GM23338 (cell line): ENCODE measurements at regions not wholly inside any gene's neighbourhood (a gene's known extent, or its start where the extent isn't known, plus 50 kb on each side); places are given as distances from the start of the nearest gene placed in this dataset.

Experiments used
- ATAC-seq: fragments of 200-7000 bp; cut with Tn5 transposase; 3 replicates; pipeline ENCODE4 v1.9.1; 2020
- DNase-seq: peaks from one replicate; pipeline ENCODE4 v3.0.0-alpha.2; 2015; ENCODE audit warnings: low spot score
- H2AFZ ChIP-seq: fragments of 200-600 bp; sonication (generic); 2 replicates; pipeline ENCODE4 v1.8.0; 2016; ENCODE audit warnings: antibody characterized with exemption, mild to moderate bottlenecking, moderate library complexity
- H3F3A ChIP-seq: fragments of 200-600 bp; sonication (generic); replicated peaks from 2 replicates; pipeline ENCODE4 v1.8.0; 2017; ENCODE audit warnings: antibody characterized with exemption, mixed run types, low read depth
- H3K27ac ChIP-seq: fragments of 200-600 bp; sonication (generic); 2 replicates; pipeline ENCODE4 v1.6.1; 2016; ENCODE audit warnings: low read depth
- H3K27me3 ChIP-seq: fragments of 200-600 bp; sonication (generic); 2 replicates; pipeline ENCODE4 v1.8.0; 2016; ENCODE audit warnings: mild to moderate bottlenecking, mixed run types, moderate library complexity; ENCODE audit not compliant: insufficient read depth
- H3K36me3 ChIP-seq: fragments of 200-600 bp; sonication (generic); 2 replicates; pipeline ENCODE4 v1.8.0; 2016; ENCODE audit warnings: mild to moderate bottlenecking; ENCODE audit not compliant: insufficient read depth
- H3K4me1 ChIP-seq: fragments of 200-600 bp; sonication (generic); 2 replicates; pipeline ENCODE4 v1.8.0; 2016; ENCODE audit warnings: mild to moderate bottlenecking, moderate library complexity; ENCODE audit not compliant: insufficient read depth
- H3K4me2 ChIP-seq: fragments of 200-600 bp; sonication (generic); 2 replicates; pipeline ENCODE4 v1.7.1; 2017; ENCODE audit warnings: mixed run types
- H3K4me3 ChIP-seq: fragments of 200-600 bp; sonication (generic); 2 replicates; pipeline ENCODE4 v1.6.1; 2016; ENCODE audit warnings: mixed run types
- H3K79me2 ChIP-seq: fragments of 200-600 bp; sonication (generic); replicated peaks from 2 replicates; pipeline ENCODE4 v1.8.0; 2017; ENCODE audit warnings: mild to moderate bottlenecking; ENCODE audit not compliant: insufficient read depth
- H3K9me2 ChIP-seq: fragments of 200-600 bp; sonication (generic); 2 replicates; pipeline ENCODE4 v1.8.0; 2017; ENCODE audit not compliant: insufficient read depth
- H4K20me1 ChIP-seq: fragments of 200-600 bp; sonication (generic); replicated peaks from 2 replicates; pipeline ENCODE4 v1.8.0; 2017; ENCODE audit warnings: mild to moderate bottlenecking; ENCODE audit not compliant: insufficient read depth
- H3K27ac Mint-ChIP-seq: 2 replicates; pipeline ENCODE4 v1.8.0; 2020; ENCODE audit warnings: inconsistent platforms, mild to moderate bottlenecking, moderate library complexity, mixed read lengths
- H3K27me3 Mint-ChIP-seq: 3 replicates; pipeline ENCODE4 v1.8.0; 2022; ENCODE audit warnings: low read depth, mild to moderate bottlenecking, moderate library complexity, mixed read lengths, inconsistent platforms; ENCODE audit not compliant: insufficient read depth, poor library complexity
- H3K36me3 Mint-ChIP-seq: 3 replicates; pipeline ENCODE4 v1.8.0; 2021; ENCODE audit warnings: low read depth, mild to moderate bottlenecking, inconsistent platforms, moderate library complexity, mixed read lengths
- H3K4me1 Mint-ChIP-seq: 3 replicates; pipeline ENCODE4 v1.8.0; 2020; ENCODE audit warnings: mild to moderate bottlenecking, inconsistent platforms, mixed read lengths
- H3K4me3 Mint-ChIP-seq: 3 replicates; pipeline ENCODE4 v1.8.0; 2021; ENCODE audit warnings: moderate library complexity, mild to moderate bottlenecking, inconsistent platforms, mixed read lengths
- H3K9me3 Mint-ChIP-seq: 3 replicates; pipeline ENCODE4 v1.8.0; 2020; ENCODE audit warnings: moderate library complexity, mild to moderate bottlenecking, inconsistent platforms, mixed read lengths
- CREB1 ChIP-seq: fragments of 250-450 bp; sonication (Bioruptor Pico); IDR thresholded peaks from 2 replicates; pipeline ENCODE4 v1.5.0; 2020; ENCODE audit warnings: low read depth, mild to moderate bottlenecking, moderate library complexity
- CTCF ChIP-seq, 2 experiments: fragments of 200-600 bp in 1 of 2; sonication (generic) in 1 of 2; conservative IDR thresholded peaks; 2 replicates each; pipeline versions ENCODE4 v1.5.1 to v1.6.1; 2016 to 2017; ENCODE audit warnings: antibody characterized with exemption in 2 of 2, low read depth in 2 of 2, mild to moderate bottlenecking in 2 of 2, moderate library complexity in 1 of 2
- ETS1 ChIP-seq: IDR thresholded peaks from 2 replicates; pipeline ENCODE4 v1.6.1; 2016; ENCODE audit warnings: antibody characterized with exemption
- EZH2 ChIP-seq: fragments of 200-600 bp; sonication (generic); IDR thresholded peaks from one replicate; pipeline ENCODE4 v1.8.0; 2017; ENCODE audit warnings: antibody characterized with exemption, mild to moderate bottlenecking, low read depth; ENCODE audit not compliant: unreplicated experiment
- EZH2phosphoT487 ChIP-seq: fragments of 200-600 bp; sonication (generic); IDR thresholded peaks from one replicate; pipeline ENCODE4 v1.8.1; 2018; ENCODE audit warnings: antibody characterized with exemption; ENCODE audit not compliant: unreplicated experiment
- NANOG ChIP-seq: IDR thresholded peaks from 2 replicates; pipeline ENCODE4 v1.6.1; 2016; ENCODE audit warnings: antibody characterized with exemption, borderline replicate concordance
- POLR2AphosphoS5 ChIP-seq: IDR thresholded peaks from 2 replicates; pipeline ENCODE4 v1.6.1; 2016; ENCODE audit warnings: antibody characterized with exemption, low read depth
- REST ChIP-seq: IDR thresholded peaks from one replicate; pipeline ENCODE4 v1.6.1; 2018; ENCODE audit warnings: antibody characterized with exemption; ENCODE audit not compliant: unreplicated experiment
- STAT1 ChIP-seq: IDR thresholded peaks from one replicate; pipeline ENCODE4 v1.6.1; 2016; ENCODE audit warnings: antibody characterized with exemption; ENCODE audit not compliant: unreplicated experiment
- ZNF114 ChIP-seq: fragments of 250-450 bp; sonication (Bioruptor Pico); IDR thresholded peaks from 2 replicates; pipeline ENCODE4 v1.5.0; 2020; ENCODE audit warnings: mild to moderate bottlenecking, moderate library complexity
- ZNF331 ChIP-seq: fragments of 250-450 bp; sonication (Bioruptor Pico); IDR thresholded peaks from 2 replicates; pipeline ENCODE4 v1.5.0; 2020; ENCODE audit warnings: low read depth, mild to moderate bottlenecking, moderate library complexity
- ZNF462 ChIP-seq: fragments of 250-450 bp; sonication (Bioruptor Pico); IDR thresholded peaks from 2 replicates; pipeline ENCODE4 v1.5.0; 2020; ENCODE audit warnings: mild to moderate bottlenecking, moderate library complexity

- TF ChIP-seq ETS1 (no peak), CTCF (conservative IDR thresholded peaks at IDR 0.05; ENCODE audit: low read depth in 2 of 2) (no peak), ZNF114 (CRISPR knock-in tag) (no peak), NANOG (no peak), EZH2phosphoT487 (no peak), POLR2AphosphoS5 (no peak), ZNF331 (CRISPR knock-in tag) (no peak), EZH2 (no peak)
These were observed 78.0 kb upstream of the SH3BP4 start (continued) for GRCh38 chr2:234873828-234874173.

- Histone ChIP-seq H3K9me2 (no peaks in the 10 kb centered on the region), H4K20me1 (no peaks in the 10 kb centered on the region), H2AFZ (no peak overlapping the region), H3K4me1 (no peaks in the 10 kb centered on the region), H3K36me3 (no peaks in the 10 kb centered on the region; the same call in 1 of the 2 replicates), H3K4me2 (no peak overlapping the region), H3K4me3 (no peak overlapping the region), H3F3A (no peaks in the 10 kb centered on the region), H3K79me2 (no peaks in the 10 kb centered on the region), H3K27me3 (no peaks in the 10 kb centered on the region), H3K27ac (no peak overlapping the region)
- Mint-ChIP-seq H3K4me3 (no peak overlapping the region; the same call in 2 of the 3 replicates), H3K9me3 (peaks cover 43% of the 10 kb centered on the region), H3K27ac (no peak overlapping the region), H3K27me3 (peaks cover 8% of the 10 kb centered on the region), H3K4me1 (no peaks in the 10 kb centered on the region), H3K36me3 (peaks cover 35% of the 10 kb centered on the region)
- DNase-seq (no peak), ATAC-seq (no peak)
- TF ChIP-seq ZNF114 (CRISPR knock-in tag) (no peak), CREB1 (CRISPR knock-in tag) (no peak), STAT1 (no peak), REST (no peak), ZNF331 (CRISPR knock-in tag) (no peak), EZH2 (no peak), EZH2phosphoT487 (no peak), ZNF462 (CRISPR knock-in tag) (no peak)
These were observed 78.6 kb upstream of the SH3BP4 start for GRCh38 chr2:234873103-234873827.
